ENCODE measurements at regions not wholly inside any gene's neighbourhood (a gene's known extent, or its start where the extent isn't known, plus 50 kb on each side); places are given as distances from the start of the nearest gene placed in this dataset.
"Not testable (repeated sequence)": the region's sequence is repeated elsewhere in the genome, so short reads cannot be mapped to it uniquely, and the experiment has no call there.

DNA sequence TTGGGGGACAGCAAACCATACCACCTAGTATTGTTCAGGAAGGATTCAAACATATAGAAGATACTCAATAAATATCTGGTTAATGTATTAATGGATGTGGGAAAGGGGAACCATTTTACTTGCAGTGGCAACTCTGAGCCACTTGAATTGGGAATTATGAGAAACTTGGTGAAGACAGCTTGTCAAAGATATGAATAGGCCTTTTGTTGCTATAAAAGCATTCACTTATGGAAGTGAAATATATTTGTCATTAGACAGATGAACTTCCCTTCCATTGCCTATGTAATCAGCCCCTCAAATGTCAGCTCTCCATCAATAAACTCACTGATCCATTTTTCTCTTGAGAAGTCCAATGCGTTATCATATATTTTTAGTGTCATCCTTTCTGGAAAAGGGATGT is 56.1 kb downstream of the GPR85 start:
- Mint-ChIP-seq H3K9me3 (no peaks in the 10 kb centered on the region), H3K36me3 (ENCODE audit: low read depth) (no peaks in the 10 kb centered on the region), H3K4me3 (no peak overlapping the region), H3K27me3 (ENCODE audit: insufficient read depth) (no peaks in the 10 kb centered on the region), H3K27ac (no peak overlapping the region), H3K4me1 (ENCODE audit: low read depth) (no peaks in the 10 kb centered on the region)
- intact Hi-C loops (cut with micrococcal nuclease): no loop called here
- DNase-seq (ENCODE audit: low spot score): no peak

DNA sequence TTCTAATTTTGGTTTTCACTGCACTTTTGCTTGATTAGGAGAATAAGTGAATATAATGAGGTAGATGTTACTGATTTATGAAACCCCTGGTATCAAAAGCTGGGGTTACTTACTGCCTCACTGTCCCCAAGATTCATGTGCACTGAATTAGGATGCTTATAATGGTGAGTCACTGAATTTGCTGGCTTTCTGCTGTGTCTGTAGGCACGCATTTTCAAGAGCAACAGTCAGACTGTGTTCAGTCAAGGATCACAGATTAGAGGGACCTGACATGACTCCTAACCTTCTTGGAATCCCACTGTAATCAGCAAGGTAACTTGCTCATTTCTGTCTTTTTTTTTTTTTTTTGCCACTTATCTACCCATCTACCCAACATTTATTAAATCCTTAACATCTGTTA is 59.7 kb downstream of the GPR85 start:
- Mint-ChIP-seq H3K4me3 (no peak overlapping the region), H3K4me1 (ENCODE audit: low read depth) (no peaks in the 10 kb centered on the region), H3K27ac (no peak overlapping the region), H3K27me3 (ENCODE audit: insufficient read depth) (no peaks in the 10 kb centered on the region), H3K9me3 (no peaks in the 10 kb centered on the region), H3K36me3 (ENCODE audit: low read depth) (no peaks in the 10 kb centered on the region)
- intact Hi-C loops (cut with micrococcal nuclease): no loop called here
- no peak for DNase-seq (ENCODE audit: low spot score)

DNA sequence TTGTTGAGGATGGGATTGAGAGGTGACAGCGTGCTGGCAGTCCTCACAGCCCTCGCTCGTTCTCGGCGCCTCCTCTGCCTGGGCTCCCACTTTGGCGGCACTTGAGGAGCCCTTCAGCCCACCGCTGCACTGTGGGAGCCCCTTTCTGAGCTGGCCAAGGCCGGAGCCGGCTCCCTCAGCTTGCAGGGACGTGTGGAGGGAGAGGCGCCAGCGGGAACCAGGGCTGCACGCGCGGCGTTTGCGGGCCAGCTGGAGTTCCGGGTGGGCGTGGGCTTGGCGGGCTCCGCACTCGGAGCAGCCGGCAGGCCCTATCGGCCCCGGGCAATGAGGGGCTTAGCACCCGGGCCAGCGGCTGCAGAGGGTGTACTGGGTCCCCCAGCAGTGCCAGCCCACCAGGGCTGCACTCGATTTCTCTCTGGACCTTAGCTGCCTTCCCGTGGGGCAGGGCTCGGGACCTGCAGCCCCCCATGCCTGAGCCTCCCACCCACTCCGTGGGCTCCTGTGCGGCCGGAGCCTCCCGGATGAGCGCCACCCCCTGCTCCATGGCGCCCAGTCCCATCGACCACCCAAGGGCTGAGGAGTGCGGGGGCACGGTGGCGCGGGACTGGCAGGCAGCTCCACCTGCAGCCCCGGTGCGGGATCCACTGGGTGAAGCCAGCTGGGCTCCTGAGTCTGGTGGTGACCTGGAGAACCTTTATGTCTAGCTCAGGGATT is 69.3 kb downstream of the GPR85 start:
- DNase-seq (ENCODE audit: low spot score); H3K9me3 Mint-ChIP-seq; H3K4me3 Mint-ChIP-seq; H3K27me3 Mint-ChIP-seq (ENCODE audit: insufficient read depth); intact Hi-C loops (cut with micrococcal nuclease); H3K36me3 Mint-ChIP-seq (ENCODE audit: low read depth); H3K4me1 Mint-ChIP-seq (ENCODE audit: low read depth); H3K27ac Mint-ChIP-seq: not testable (repeated sequence)

DNA sequence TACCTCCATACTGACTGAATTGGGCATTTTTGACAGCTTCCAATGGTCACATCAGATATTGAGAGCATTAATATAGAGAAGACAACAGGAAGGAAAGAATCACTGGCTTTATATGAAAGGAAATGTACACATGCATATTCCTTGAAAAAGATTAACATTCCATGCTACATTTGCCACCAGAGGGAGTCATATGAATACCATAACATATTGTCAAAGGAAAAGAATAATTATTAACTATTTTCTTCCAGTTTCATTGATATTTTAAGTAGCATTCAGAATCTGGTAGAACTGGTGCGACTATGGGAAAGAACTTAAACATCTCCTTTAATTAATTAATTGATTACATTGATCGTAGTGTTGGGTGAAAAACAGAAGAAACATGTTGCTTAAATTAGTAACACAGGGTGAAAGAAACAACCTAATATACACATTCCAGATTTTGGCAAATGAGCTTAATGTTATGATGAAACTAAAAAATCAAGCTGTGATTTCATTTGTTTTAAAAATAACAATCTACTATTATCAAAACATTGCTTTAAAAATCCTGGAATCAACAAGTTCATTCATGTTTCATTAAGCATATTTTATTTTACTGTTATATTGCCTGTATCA is 71.5 kb downstream of the GPR85 start:
- Mint-ChIP-seq H3K9me3 (no peaks in the 10 kb centered on the region), H3K36me3 (ENCODE audit: low read depth) (no peaks in the 10 kb centered on the region), H3K27ac (no peak overlapping the region), H3K27me3 (ENCODE audit: insufficient read depth) (no peaks in the 10 kb centered on the region), H3K4me3 (no peak overlapping the region), H3K4me1 (ENCODE audit: low read depth) (no peaks in the 10 kb centered on the region)
- DNase-seq (ENCODE audit: low spot score): no peak
- intact Hi-C loops (cut with micrococcal nuclease): no loop called here

DNA sequence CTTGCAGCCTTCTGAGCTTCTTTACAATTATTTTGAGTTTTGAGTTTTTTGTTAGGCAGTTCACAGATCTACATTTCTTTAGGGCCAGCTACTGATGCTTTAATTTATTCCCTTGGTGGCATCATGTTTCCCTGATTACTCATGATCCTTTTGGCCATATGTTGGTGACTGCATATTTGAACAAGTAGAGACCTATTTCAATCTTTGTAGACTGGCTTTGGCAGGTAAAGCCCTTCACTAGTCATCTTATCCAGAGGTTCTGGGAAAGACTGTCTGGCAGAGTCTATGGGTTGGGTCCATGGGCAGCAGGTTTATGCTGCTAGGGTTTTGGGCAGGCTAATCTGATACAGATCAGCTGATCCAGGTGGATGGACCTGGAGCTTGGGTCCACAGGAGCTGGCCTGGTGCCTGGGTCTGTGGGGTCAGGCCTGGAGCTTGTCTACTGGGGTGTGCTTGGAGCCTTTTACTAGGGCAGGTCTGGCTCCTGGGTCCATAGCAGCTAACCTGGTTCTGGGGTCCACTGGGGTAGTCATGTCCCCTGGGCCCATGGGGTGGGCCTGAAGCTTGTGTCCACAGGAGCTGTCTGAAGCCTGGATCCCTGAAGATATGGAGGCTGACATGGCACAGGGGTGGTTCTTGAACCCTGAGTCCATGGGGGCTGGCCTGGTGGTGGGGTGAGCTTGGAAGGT is 72.7 kb downstream of the GPR85 start:
- H3K4me1 Mint-ChIP-seq (ENCODE audit: low read depth): no peaks in the 10 kb centered on the region
- no peaks in the 10 kb centered on the region for H3K9me3 Mint-ChIP-seq
- intact Hi-C loops (cut with micrococcal nuclease): loop anchor here (5.0 kb wide), 1 partner anchor 408 kb away; no protein-coding TSS in a partner anchor
- H3K4me3 Mint-ChIP-seq: no peak overlapping the region
- no peak for DNase-seq (ENCODE audit: low spot score)
- H3K27ac Mint-ChIP-seq: no peak overlapping the region
- no peaks in the 10 kb centered on the region for H3K27me3 Mint-ChIP-seq (ENCODE audit: insufficient read depth)
- no peaks in the 10 kb centered on the region for H3K36me3 Mint-ChIP-seq (ENCODE audit: low read depth)

DNA sequence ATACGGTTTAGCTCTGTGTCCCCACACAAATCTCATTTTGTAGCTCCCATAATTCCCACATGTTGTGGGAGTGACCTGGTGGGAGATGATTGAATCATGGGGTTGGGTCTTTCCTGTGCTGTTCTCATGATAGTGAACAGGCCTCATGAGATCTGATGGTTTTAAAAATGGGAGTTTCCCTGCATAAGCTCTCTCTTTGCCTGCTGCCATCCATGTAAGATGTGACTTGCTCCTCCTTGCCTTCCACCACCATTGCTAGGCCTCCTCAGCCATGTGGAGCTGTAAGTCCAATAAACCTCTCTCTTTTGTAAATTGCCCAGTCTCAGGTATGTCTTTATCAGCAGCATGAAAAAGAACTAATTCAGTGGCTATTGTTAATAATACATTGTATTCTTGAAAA is 73.8 kb downstream of the GPR85 start:
- not testable (repeated sequence) for H3K27me3 Mint-ChIP-seq (ENCODE audit: insufficient read depth); DNase-seq (ENCODE audit: low spot score); H3K27ac Mint-ChIP-seq; H3K4me3 Mint-ChIP-seq; H3K36me3 Mint-ChIP-seq (ENCODE audit: low read depth); H3K9me3 Mint-ChIP-seq; H3K4me1 Mint-ChIP-seq (ENCODE audit: low read depth)
- intact Hi-C loops (cut with micrococcal nuclease): loop anchor here (5.0 kb wide), 1 partner anchor 409 kb away; no protein-coding TSS in a partner anchor

DNA sequence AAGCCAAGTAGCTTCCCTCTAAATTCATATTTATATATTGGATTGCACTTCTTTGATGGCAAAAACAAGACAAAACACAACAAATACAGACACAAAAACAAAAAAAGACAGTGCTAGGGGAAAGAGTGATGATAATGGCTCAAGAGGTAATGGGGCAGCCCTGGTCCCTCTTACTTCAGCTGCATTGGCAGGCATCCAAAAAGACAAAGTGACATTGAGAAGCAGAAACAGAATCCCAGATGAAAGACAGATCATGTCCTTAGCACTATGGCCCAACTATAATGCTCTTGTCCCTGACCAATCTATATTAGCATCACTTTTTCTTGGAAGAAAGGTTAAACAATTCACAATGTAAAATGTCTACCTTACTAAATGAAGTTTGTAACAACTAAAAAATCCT is 76.2 kb downstream of the GPR85 start:
- Mint-ChIP-seq H3K4me1 (ENCODE audit: low read depth) (no peaks in the 10 kb centered on the region), H3K4me3 (no peak overlapping the region), H3K27ac (no peak overlapping the region), H3K9me3 (no peaks in the 10 kb centered on the region), H3K27me3 (ENCODE audit: insufficient read depth) (no peaks in the 10 kb centered on the region), H3K36me3 (ENCODE audit: low read depth) (no peaks in the 10 kb centered on the region)
- no peak for DNase-seq (ENCODE audit: low spot score)
- intact Hi-C loops (cut with micrococcal nuclease): loop anchor here (5.0 kb wide), 1 partner anchor 412 kb away; no protein-coding TSS in a partner anchor

DNA sequence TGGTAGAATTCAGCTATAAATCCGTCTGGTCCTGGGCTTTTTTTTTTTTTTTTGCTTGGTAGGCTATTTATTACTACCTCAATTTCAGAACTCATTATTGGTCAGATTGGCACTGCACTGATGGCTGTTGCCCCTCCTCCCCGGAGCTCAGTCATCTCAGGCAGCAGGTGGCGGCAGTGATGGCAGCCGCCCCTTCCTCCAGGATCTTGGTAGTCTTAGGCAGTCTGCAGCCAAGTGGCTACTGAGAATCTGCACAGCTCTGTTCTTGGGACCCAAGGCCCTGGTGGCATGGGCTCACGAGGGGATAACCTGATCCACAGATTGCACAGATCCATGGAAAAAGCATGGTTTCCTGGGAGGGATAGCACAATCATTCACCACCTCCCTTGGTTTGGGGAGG is 77.9 kb downstream of the GPR85 start:
- H3K4me3 Mint-ChIP-seq: no peak overlapping the region
- no peaks in the 10 kb centered on the region for H3K27me3 Mint-ChIP-seq (ENCODE audit: insufficient read depth)
- no peaks in the 10 kb centered on the region for H3K36me3 Mint-ChIP-seq (ENCODE audit: low read depth)
- intact Hi-C loops (cut with micrococcal nuclease): no loop called here
- no peaks in the 10 kb centered on the region for H3K4me1 Mint-ChIP-seq (ENCODE audit: low read depth)
- no peak for DNase-seq (ENCODE audit: low spot score)
- H3K27ac Mint-ChIP-seq: no peak overlapping the region
- H3K9me3 Mint-ChIP-seq: no peaks in the 10 kb centered on the region

DNA sequence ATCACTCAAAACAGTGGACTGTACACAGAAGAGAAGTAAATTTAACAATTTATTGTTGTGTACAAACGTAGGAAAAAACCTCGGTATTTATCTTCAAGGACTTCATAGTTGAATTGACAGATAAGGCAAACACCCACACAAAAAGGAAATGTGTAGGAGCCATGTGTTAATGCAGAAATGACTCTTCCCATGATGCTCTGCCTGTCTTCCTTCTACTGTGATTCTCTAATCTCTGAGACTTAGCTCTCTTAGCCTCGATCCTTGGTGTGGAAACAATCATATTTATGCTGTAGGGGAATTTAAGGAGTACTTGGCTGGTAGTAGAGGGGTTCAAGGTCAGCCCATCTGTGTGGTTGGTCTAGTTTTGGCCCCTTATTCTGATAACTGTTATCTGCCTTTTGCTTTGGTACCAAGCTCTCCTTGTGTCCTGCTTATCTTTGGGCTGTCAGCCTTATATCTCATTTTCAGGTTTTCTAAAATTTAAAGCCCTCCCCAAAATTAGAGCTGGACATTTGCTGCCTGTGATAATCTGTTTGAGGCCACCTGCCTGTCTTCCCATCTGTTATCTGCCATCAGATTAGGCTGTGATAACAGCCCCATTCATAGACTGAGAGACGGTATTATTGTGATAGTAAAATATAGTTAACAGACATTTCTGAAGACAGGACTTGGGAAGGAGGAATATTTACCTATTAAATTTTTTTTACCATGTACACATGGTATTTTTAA is 81.7 kb downstream of the GPR85 start:
- no peaks in the 10 kb centered on the region for H3K27me3 Mint-ChIP-seq (ENCODE audit: insufficient read depth)
- no peak for DNase-seq (ENCODE audit: low spot score)
- intact Hi-C loops (cut with micrococcal nuclease): no loop called here
- H3K4me3 Mint-ChIP-seq: no peak overlapping the region
- H3K27ac Mint-ChIP-seq: no peak overlapping the region
- H3K9me3 Mint-ChIP-seq: no peaks in the 10 kb centered on the region
- H3K4me1 Mint-ChIP-seq (ENCODE audit: low read depth): no peaks in the 10 kb centered on the region
- H3K36me3 Mint-ChIP-seq (ENCODE audit: low read depth): no peaks in the 10 kb centered on the region

DNA sequence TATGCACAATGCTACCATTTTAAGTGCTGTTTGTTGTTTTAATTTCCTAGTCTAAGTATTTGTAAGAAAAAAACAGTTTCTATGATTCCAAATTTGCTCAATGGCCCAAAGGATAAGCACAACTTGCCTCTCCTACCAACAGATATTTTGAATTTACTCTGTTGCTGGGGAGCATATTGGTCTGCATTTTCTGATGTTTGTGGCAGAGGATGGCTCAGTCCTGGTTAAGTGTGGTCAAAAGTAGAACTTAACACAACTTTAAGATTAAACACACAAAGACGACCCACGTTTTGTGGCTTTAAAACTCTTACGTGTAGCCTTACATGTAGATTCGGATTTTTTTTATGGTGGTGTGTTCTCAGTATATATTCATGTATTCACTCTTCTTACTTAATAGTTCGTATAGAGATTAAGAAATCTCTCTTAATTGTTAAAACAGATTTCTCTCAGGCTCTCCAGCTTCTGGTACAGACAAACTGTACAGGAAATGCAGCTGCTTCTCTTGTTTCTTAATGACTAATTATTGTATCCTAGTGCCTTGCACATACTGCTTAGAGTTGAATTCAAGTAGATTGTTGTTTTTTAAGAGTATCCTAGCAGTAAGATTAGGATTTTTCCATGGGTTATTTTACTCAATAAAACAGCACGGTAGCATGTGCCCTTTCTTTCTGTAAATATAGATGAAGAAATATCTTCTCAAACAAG is 86.2 kb downstream of the GPR85 start:
- Mint-ChIP-seq H3K4me3 (no peak overlapping the region), H3K36me3 (ENCODE audit: low read depth) (no peaks in the 10 kb centered on the region), H3K9me3 (no peaks in the 10 kb centered on the region), H3K27me3 (ENCODE audit: insufficient read depth) (peaks cover 6% of the 10 kb centered on the region), H3K4me1 (ENCODE audit: low read depth) (no peaks in the 10 kb centered on the region), H3K27ac (no peak overlapping the region)
- intact Hi-C loops (cut with micrococcal nuclease): no loop called here
- DNase-seq (ENCODE audit: low spot score): no peak

DNA sequence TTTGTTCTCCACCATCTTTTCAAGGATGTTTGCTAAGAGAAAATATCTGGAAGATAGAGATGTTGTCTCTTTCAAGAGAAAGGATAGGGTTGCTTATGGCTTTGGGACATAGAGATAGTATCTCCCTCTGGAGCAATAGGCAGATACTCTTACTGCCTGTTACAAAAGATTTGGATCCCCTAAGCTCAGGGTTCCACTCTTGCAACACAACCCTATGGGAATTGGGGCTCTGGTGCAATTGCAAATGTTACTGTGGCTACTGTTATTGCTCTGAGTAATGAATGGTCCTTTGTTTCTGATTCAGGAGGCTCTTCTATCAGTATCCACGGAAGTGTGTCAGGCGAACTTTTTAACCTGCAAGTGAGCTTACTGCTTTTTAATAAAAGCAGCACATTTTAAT is 88.8 kb downstream of the GPR85 start:
- no peaks in the 10 kb centered on the region for H3K36me3 Mint-ChIP-seq (ENCODE audit: low read depth)
- DNase-seq (ENCODE audit: low spot score): no peak
- no peak overlapping the region for H3K27ac Mint-ChIP-seq
- intact Hi-C loops (cut with micrococcal nuclease): no loop called here
- H3K27me3 Mint-ChIP-seq (ENCODE audit: insufficient read depth): peaks cover 7% of the 10 kb centered on the region
- H3K4me1 Mint-ChIP-seq (ENCODE audit: low read depth): no peaks in the 10 kb centered on the region
- H3K4me3 Mint-ChIP-seq: no peak overlapping the region
- no peaks in the 10 kb centered on the region for H3K9me3 Mint-ChIP-seq

DNA sequence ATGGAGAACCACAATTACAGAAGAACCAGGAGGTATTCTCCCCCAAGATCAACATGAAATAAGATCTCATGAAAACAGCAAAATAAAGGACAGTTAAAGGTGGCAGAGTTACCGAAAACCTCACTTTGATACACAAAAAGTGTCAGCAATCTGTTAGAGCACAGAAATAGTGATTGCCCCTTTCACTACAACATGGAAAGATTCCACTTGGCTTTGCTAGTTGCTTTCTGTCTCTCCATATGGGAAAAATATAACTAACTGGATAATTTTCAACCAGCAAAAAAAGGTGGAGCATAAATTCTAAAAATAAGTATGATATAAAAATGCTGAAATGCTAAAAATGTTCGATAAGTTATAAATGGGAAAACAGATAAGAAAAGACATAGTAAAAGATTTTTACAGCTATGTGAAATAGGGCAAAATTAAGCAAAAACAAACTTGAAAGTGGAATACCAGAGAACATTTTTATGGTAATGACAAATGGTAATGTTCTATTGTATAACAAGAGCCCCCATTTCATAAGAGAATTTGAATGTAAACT is 90.2 kb downstream of the GPR85 start:
- no peak overlapping the region for H3K27ac Mint-ChIP-seq
- no peaks in the 10 kb centered on the region for H3K9me3 Mint-ChIP-seq
- no peak overlapping the region for H3K4me3 Mint-ChIP-seq
- no peaks in the 10 kb centered on the region for H3K4me1 Mint-ChIP-seq (ENCODE audit: low read depth)
- DNase-seq (ENCODE audit: low spot score): no peak
- H3K27me3 Mint-ChIP-seq (ENCODE audit: insufficient read depth): peaks cover 7% of the 10 kb centered on the region
- intact Hi-C loops (cut with micrococcal nuclease): no loop called here
- H3K36me3 Mint-ChIP-seq (ENCODE audit: low read depth): no peaks in the 10 kb centered on the region

Measured in activated T-helper 1 cell treated with anti-CD3 and anti-CD28 coated beads, Interleukin-12 subunit alpha, Interleukin-12 subunit beta, Interleukin-2, Interleukin-4 antibody, amounts not matched to agents 30 ng/mL and 10 ng/mL and 1 ng/mL, durations not matched to agents 14 hours and 24 hours and 36 hours (primary cell).